SKM-1 treated with dmso at 0.1 percent for 144 hours (cell line): ENCODE measurements at regions not wholly inside any gene's neighbourhood (a gene's known extent, or its start where the extent isn't known, plus 50 kb on each side); places are given as distances from the start of the nearest gene placed in this dataset.

ENCODE experiments used
- DNase-seq: peaks from one replicate; lab custom pipeline; 2025; ENCODE audit not compliant: unreplicated experiment; lab: John Stamatoyannopoulos, UW

GRCh38 chr11:70807195-70807543, 408.8 kb downstream of the CTTN start:
- DNase-seq: no peak

- no peak for DNase-seq
Observed at GRCh38 chr11:70808686-70809375, 410.5 kb downstream of the CTTN start.

GRCh38 chr11:70810133-70810532, 411.8 kb downstream of the CTTN start:
- DNase-seq: no peak

- no peak for DNase-seq
Observed at GRCh38 chr11:70810681-70811080, 412.4 kb downstream of the CTTN start.

- DNase-seq: no peak
Observed at GRCh38 chr11:70811483-70811882, 413.2 kb downstream of the CTTN start.

- DNase-seq: no peak
Observed at GRCh38 chr11:70811915-70812314, 413.6 kb downstream of the CTTN start.

- DNase-seq: no peak
Observed at GRCh38 chr11:70812472-70812871, 414.1 kb downstream of the CTTN start.

- DNase-seq: no peak
Observed at GRCh38 chr11:70813651-70814050, 415.3 kb downstream of the CTTN start.

GRCh38 chr11:70815485-70815832, 417.1 kb downstream of the CTTN start:
- DNase-seq: no peak

GRCh38 chr11:70816156-70816678, 417.9 kb downstream of the CTTN start:
- no peak for DNase-seq

GRCh38 chr11:70818351-70818750, 420.0 kb downstream of the CTTN start:
- DNase-seq: no peak

GRCh38 chr11:70819022-70819421, 420.7 kb downstream of the CTTN start:
- DNase-seq: no peak

- DNase-seq: no peak
Observed at GRCh38 chr11:70820311-70820710, 422.0 kb downstream of the CTTN start.

GRCh38 chr11:70820712-70821111, 422.4 kb downstream of the CTTN start:
- no peak for DNase-seq

- DNase-seq: no peak
Observed at GRCh38 chr11:70823771-70824170, 425.4 kb downstream of the CTTN start.

- DNase-seq: no peak
Observed at GRCh38 chr11:70824605-70825245, 426.4 kb downstream of the CTTN start.

- DNase-seq: no peak
Observed at GRCh38 chr11:70825893-70826540, 426.4 kb downstream of the SHANK2 start.

GRCh38 chr11:70826541-70827335, 425.6 kb downstream of the SHANK2 start:
- no peak for DNase-seq

- DNase-seq: no peak
Observed at GRCh38 chr11:70828593-70829082, 423.7 kb downstream of the SHANK2 start.

GRCh38 chr11:70829134-70829885, 423.1 kb downstream of the SHANK2 start:
- DNase-seq: no peak

- DNase-seq: no peak
Observed at GRCh38 chr11:70829886-70830272, 422.5 kb downstream of the SHANK2 start.
